HL-60 (cell line): ENCODE measurements at regions not wholly inside any gene's neighbourhood (a gene's known extent, or its start where the extent isn't known, plus 50 kb on each side); places are given as distances from the start of the nearest gene placed in this dataset.

ENCODE experiments used
- CTCF ChIP-seq: IDR thresholded peaks from one replicate; pipeline ENCODE4 v1.5.1; 2011; ENCODE audit warnings: low read length, control low read depth, inconsistent platforms; ENCODE audit not compliant: insufficient read depth
- POLR2AphosphoS5 ChIP-seq: IDR thresholded peaks from 2 replicates; pipeline ENCODE4 v1.6.1; 2012; ENCODE audit warnings: low read depth
- REST ChIP-seq: IDR thresholded peaks from 2 replicates; pipeline ENCODE4 v1.6.1; 2012; ENCODE audit warnings: low read depth; ENCODE audit not compliant: insufficient replicate concordance

- TF ChIP-seq POLR2AphosphoS5 = no peak
- no peak for TF ChIP-seq CTCF
- TF ChIP-seq REST = no peak
Measured at GRCh38 chr2:150371044-150371818, 116.2 kb downstream of the RND3 start.
